ENCODE measurements at regions not wholly inside any gene's neighbourhood (a gene's known extent, or its start where the extent isn't known, plus 50 kb on each side); places are given as distances from the start of the nearest gene placed in this dataset.

GRCh38 chr2:15806801-15807417, 133.4 kb upstream of the MYCN start:
- TF ChIP-seq POLR2A (IDR thresholded peaks at IDR 0.05; ENCODE audit: low read depth) = no peak
- no peak for TF ChIP-seq CTCF (IDR thresholded peaks at IDR 0.05)

Data from esophagus muscularis mucosa (tissue), 3 donors.